ENCODE measurements at regions not wholly inside any gene's neighbourhood (a gene's known extent, or its start where the extent isn't known, plus 50 kb on each side); places are given as distances from the start of the nearest gene placed in this dataset.

DNA sequence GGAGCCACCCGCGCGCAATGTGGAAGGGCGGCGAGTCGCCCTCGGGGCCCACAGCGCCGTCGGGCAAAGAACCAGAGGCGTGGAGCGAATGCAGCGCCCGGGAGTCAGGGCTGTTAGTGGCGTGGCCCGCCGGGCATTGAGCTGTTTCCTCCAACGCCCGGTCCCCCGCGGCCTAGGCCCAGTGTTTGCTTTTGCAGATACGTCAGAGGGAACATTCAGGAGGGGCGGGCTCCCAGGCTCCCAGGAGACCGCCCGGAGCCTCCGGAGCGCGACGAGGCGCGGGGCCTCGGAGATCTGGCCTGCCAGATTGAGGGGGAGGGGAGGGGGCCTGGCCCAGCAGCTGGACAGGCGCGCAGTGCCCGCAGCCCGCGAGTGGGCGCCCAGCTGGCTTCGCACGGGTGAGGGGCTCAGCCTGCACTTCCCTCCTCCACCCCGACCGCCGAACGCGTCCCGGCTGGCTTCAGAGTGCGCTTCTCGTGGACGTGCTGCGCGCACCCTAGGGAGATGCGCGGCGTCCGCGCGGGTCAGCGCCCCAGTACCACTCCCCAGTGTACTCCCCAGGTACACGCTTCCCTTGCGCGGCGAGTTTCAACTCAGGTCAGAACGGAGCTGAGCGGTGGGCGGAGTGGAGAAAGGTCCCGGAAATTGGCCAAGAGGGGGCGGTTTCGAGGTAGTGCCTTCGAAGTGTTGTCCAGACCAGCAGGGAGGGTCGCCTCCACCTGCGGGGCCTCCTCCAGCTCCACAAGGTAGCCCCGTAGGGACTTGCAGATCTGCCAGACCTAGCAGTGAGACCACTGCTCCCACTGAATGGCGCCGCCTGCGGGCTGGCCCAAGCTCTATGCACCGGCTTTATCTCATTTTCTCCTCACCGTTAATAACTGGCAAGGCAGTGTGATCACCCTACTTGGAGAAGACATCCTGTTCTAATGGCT, 130.4 kb downstream of the TMEM174 start:
- Mint-ChIP-seq H3K4me3 (no peak overlapping the region), H3K36me3 (peaks cover 0 to 3% of the 10 kb centered on the region in 2 donors), H3K27me3 (peaks cover 78 to 99% of the 10 kb centered on the region in 2 donors), H3K27ac (peak overlapping the region; percentile 21), H3K9me3 (peaks cover 0 to 4% of the 10 kb centered on the region in 2 donors), H3K4me1 (peaks cover 22 to 35% of the 10 kb centered on the region in 2 donors)
- ATAC-seq (replicated peaks) = no peak
- DNase-seq = no peak

DNA sequence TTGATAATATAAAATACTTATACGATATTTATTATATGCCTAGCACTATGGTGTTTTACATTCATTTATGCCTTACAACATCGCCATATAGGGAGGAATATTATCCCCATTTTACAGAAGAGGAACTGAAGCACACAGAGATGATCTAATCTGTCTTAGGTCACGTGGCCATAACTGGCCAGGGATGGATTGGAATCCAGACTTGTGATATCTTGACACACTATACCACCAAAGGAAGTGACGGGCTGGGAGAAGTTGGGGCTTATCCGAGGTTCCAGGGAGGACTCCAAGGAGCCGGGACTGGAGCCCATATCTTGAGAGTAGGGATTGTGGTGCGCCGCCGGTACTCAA, 129.8 kb downstream of the TMEM174 start:
- DNase-seq (no peak), ATAC-seq (replicated peaks) (no peak)
- Mint-ChIP-seq H3K4me3 (peak overlapping the region in 1 of 2 donors; percentile 30), H3K9me3 (peaks cover 0 to 4% of the 10 kb centered on the region in 2 donors), H3K4me1 (peaks cover 22 to 36% of the 10 kb centered on the region in 2 donors), H3K27ac (peak overlapping the region; percentile 21), H3K36me3 (peaks cover 0 to 3% of the 10 kb centered on the region in 2 donors), H3K27me3 (peaks cover 76 to 98% of the 10 kb centered on the region in 2 donors)

DNA sequence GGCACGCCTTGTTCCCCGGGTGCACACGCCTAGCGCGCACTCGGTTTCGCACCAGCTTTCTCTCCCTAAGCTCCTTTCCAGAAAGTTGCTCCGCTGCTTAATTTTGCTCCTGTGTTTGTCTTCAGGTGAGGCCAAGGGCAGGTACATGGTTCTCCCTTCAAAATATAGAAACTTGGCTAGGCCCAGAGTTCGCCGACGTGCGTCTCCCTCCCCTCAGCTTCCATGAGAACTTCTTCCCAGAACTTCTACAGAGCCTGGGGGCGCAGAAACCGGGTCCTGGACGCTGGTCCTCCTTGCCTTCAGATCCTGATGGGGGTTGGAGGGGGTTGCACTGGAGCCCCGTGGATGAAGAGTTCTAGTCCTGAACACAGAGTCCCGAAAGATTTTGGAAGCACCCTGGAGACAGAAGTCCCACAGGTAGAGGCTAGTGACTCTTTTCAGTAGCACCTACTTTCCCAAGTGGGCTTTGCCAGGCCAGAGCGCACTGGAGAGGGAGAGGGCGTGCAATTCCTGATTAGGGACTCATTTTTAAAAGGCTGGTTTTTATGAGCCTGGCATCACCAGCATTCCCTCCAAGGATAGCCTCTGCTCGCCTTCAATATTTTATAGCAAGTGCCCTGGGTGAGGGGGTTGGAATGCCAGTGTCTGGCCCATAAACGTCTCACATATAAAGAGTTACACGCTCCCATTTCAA, 128.4 kb downstream of the TMEM174 start:
- H3K4me3 Mint-ChIP-seq = no peak overlapping the region
- H3K9me3 Mint-ChIP-seq = peaks cover 0 to 4% of the 10 kb centered on the region in 2 donors
- H3K27me3 Mint-ChIP-seq = peaks cover 76 to 98% of the 10 kb centered on the region in 2 donors
- no peak overlapping the region for H3K27ac Mint-ChIP-seq
- peaks cover 0 to 3% of the 10 kb centered on the region in 2 donors for H3K36me3 Mint-ChIP-seq
- peaks cover 22 to 36% of the 10 kb centered on the region in 2 donors for H3K4me1 Mint-ChIP-seq
- ATAC-seq (replicated peaks) = no peak
- DNase-seq = no peak

DNA sequence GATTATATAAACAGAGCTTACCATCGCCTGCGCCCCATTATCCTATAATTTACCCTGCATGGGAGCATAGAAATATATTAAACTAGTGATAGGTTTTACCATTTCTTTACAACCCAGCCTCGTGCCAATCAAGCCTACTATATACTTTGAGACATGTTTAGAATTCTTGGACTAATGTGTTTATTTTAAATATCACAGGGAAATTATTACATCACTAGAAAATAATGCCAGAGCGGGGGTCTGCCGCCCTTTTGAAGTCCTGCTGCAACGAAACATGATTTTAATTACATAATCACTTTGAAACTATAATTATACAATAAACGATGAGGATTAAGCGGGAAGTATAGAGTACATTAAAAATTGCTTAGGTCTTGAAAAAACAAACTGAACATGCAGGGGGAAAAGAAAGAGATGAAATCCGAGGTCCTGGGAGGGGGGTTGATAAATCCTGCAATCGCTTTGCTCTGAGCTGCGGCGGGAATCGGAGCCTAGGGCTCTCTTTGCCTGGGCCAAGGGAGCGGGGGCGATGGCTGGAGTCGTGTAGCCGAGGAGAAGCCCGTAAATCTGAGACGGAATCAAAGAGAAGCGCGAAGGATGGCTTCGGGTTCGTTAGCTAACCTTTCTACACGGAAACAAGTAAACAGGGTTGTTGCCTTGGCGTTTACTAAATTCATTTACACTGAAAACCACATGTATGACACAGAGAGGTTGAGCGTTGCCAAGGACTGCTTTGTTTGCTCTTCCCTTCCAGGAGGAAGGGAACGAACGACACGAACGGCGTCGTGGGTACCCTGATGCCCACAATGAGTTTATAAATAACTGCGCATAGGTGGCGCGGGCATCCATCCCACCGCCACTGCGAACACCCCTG, 127.6 kb downstream of the TMEM174 start:
- H3K4me3 Mint-ChIP-seq = peak overlapping the region in 1 of 2 donors; percentile 54
- peaks cover 75 to 98% of the 10 kb centered on the region in 2 donors for H3K27me3 Mint-ChIP-seq
- ATAC-seq (replicated peaks) (no peak), DNase-seq (no peak)
- H3K27ac Mint-ChIP-seq = no peak overlapping the region
- H3K4me1 Mint-ChIP-seq = peaks cover 22 to 36% of the 10 kb centered on the region in 2 donors
- peaks cover 0 to 3% of the 10 kb centered on the region in 2 donors for H3K36me3 Mint-ChIP-seq
- peaks cover 0 to 4% of the 10 kb centered on the region in 2 donors for H3K9me3 Mint-ChIP-seq

DNA sequence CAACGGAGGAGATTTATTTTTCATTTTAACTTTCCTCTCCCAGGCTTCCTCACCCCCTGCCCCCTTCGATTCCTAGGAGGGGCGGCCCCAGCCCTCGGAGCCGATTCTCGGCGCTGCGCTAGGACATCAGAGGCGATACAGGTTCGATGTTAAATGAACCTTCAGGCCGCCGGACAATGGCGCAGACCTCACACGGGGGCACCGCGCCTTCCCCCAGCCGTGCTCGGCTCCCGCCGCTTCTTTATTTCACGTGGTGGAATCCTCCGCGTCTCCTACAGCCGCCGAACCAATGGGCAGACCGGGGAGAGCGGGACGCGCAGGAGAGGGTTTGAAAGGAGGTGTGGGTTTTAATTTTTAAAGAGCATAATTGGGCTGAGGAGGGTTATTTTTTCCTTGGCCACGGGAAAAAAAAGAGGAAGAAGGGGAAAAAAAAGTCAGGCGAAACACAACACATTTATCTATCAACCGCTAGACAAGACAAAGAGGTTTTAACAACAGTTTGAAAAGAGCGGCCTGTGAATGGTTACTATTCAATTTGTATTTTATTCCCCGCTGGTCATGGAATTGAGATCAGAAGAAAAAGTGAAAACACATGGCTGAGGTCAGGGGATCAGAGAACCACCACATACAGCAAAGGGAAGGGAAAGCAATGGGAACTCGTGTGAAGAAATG, 126.8 kb downstream of the TMEM174 start:
- no peak for DNase-seq
- H3K27ac Mint-ChIP-seq = peak overlapping the region; percentile 90
- peaks cover 0 to 3% of the 10 kb centered on the region in 2 donors for H3K36me3 Mint-ChIP-seq

DNA sequence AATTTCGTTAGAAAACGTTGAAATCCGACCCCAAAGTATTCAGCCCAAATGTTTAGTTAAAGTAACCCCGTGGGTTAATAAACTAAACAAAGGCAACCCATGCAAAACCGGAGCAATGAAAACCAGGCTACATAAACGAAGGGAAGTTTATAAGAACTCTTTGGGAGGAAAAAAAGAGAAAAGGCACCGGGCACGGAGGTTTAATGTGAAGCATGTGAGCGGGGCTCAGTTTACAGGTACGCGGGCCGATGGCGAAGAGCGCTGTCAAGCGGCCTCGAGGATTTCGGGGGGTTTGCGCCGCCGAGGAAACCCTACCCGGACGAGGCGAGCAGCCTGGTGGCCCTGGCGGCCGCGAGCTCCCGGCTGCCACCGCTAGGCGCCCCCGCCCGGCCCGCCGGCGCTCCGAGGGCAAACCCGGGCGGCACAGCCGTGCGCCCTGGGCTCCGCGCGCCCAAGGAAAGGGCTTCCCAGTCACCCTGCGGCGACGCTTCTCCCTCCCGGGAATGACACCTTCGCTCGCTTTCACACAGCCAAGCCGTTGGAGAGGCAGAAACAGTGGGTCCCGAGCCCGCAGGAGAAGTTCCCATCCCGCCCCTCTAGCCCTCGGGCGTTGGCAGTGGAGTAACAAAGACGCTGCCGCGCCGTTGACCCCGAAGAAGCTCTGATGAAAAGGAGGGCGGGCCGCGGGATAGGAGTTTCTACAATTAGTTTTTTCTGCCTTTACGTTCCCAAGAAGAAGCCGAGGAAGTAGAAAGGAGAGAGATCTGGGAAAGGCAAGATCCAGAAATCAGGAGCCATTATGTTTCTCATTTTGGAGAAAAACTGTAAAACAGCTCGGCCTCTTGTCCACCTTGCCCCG, 126.0 kb downstream of the TMEM174 start:
- Mint-ChIP-seq H3K9me3 (peaks cover 0 to 3% of the 10 kb centered on the region in 2 donors), H3K36me3 (peaks cover 0 to 3% of the 10 kb centered on the region in 2 donors), H3K27me3 (peaks cover 81 to 98% of the 10 kb centered on the region in 2 donors), H3K27ac (peak overlapping the region; percentile 90), H3K4me3 (peak overlapping the region in 1 of 2 donors; percentile 63), H3K4me1 (peaks cover 22 to 33% of the 10 kb centered on the region in 2 donors)
- ATAC-seq (replicated peaks) (no peak), DNase-seq (no peak)

More for the DNA sequence above, 126.8 kb downstream of the TMEM174 start:
- H3K4me1 Mint-ChIP-seq = peaks cover 22 to 36% of the 10 kb centered on the region in 2 donors
- peaks cover 0 to 4% of the 10 kb centered on the region in 2 donors for H3K9me3 Mint-ChIP-seq
- H3K27me3 Mint-ChIP-seq = peaks cover 82 to 98% of the 10 kb centered on the region in 2 donors
- ATAC-seq (replicated peaks) = no peak
- H3K4me3 Mint-ChIP-seq = peak overlapping the region; percentile 45 to 63

DNA sequence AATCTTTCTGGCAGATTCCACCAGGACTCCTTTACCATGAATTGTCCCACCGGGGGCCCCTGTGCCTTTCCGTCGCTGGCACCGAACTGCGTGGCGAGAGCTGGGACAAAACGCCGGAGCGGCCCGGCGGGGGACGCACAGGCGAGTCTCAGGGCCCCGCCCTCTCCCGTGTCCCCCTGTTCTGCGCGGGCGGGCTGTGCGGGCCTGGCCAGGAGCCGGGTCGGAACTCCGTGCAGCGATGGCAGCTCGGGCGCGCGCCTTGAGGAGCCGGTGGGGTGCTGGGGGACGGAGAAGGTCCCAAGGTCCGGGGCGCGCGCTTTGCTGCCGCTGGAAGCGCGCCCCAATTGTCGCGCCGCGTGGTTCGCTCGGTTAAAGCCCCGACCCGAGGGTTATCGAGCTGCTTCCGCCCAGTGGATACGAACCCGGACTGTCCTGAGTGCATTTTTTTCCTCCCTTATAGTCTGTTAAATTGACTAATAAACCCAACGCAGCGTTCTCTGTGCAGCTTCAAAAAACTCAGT, 125.3 kb downstream of the TMEM174 start:
- peak overlapping the region in 1 of 2 donors; percentile 34 for H3K4me3 Mint-ChIP-seq
- ATAC-seq (replicated peaks) = no peak
- peaks cover 77 to 94% of the 10 kb centered on the region in 2 donors for H3K27me3 Mint-ChIP-seq

DNA sequence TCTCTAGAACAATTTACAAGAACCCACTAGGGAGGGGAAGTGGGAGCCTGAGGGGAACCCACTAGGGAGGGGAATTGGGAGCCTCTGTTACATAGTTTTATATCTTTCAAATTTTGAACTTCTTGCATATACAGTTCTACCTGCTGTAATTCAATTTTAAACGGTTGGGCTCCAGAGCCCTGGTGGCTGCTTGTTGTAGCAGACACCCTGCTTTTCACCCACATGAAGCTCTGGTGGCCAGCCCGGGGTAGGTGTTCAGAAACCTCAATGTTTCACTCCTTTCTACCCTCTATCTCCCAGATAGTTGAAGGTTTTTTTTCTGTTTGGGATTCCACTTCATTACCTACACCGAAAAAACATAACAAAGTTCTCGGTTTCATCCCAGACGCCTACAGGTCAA, 124.4 kb downstream of the TMEM174 start:
- Mint-ChIP-seq H3K4me3 (no peak overlapping the region), H3K9me3 (no peaks in the 10 kb centered on the region), H3K27ac (peak overlapping the region; percentile 48), H3K27me3 (peaks cover 72 to 91% of the 10 kb centered on the region in 2 donors), H3K4me1 (peaks cover 19 to 24% of the 10 kb centered on the region in 2 donors), H3K36me3 (no peaks in the 10 kb centered on the region)
- ATAC-seq (replicated peaks) (no peak), DNase-seq (no peak)

More for the DNA sequence above, 125.3 kb downstream of the TMEM174 start:
- Mint-ChIP-seq H3K36me3 (peaks cover 0 to 3% of the 10 kb centered on the region in 2 donors), H3K27ac (peak overlapping the region; percentile 72), H3K9me3 (peaks cover 0 to 2% of the 10 kb centered on the region in 2 donors), H3K4me1 (peaks cover 22 to 28% of the 10 kb centered on the region in 2 donors)
- DNase-seq = no peak

DNA sequence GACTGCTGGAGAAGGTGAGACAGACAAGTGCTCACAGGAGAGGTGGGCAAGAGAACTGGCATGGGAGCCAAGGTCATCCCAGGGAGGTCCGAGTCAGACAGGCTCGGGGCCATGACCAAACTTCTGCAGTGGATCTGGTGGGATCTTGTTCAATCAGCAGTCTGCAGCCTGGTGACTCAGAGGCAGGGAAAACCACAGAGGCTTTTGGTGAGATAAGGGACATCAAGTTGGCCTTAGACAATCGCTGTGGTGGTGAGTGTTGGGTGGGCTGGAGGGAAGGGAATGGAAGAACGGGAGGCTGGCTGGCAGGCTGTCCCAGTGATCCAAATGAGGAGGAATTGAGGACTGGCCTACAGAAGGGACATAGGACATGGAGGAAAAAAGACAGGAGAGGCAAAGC, 123.8 kb downstream of the TMEM174 start:
- DNase-seq (no peak), ATAC-seq (replicated peaks) (no peak)
- Mint-ChIP-seq H3K4me3 (no peak overlapping the region), H3K4me1 (peaks cover 16 to 24% of the 10 kb centered on the region in 2 donors), H3K27me3 (peaks cover 67 to 85% of the 10 kb centered on the region in 2 donors), H3K36me3 (no peaks in the 10 kb centered on the region), H3K9me3 (no peaks in the 10 kb centered on the region), H3K27ac (no peak overlapping the region)

DNA sequence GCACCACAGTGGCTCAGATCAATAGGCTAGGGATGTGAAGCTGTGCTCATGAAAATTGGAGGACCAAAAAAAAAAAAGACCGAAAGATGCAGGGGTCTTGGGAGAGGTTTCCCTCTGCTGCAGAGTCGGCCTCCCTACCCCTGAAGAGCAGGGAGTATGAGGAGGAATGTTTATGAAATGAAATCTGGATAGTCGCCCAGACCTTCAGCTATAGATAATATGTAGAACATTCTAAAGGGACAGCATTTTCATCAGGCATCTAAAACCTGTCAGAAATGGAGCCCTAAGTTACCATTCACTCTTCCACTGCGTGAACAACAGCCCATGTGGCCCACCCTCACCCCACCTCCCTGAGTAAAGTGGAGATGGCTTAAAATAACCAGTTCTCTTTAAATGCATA, 122.9 kb downstream of the TMEM174 start:
- DNase-seq (no peak), ATAC-seq (replicated peaks) (no peak)
- no peak overlapping the region for H3K4me3 Mint-ChIP-seq
- H3K9me3 Mint-ChIP-seq = no peaks in the 10 kb centered on the region
- H3K36me3 Mint-ChIP-seq = no peaks in the 10 kb centered on the region
- H3K4me1 Mint-ChIP-seq = peaks cover 16 to 24% of the 10 kb centered on the region in 2 donors
- peaks cover 66 to 85% of the 10 kb centered on the region in 2 donors for H3K27me3 Mint-ChIP-seq
- H3K27ac Mint-ChIP-seq = no peak overlapping the region

DNA sequence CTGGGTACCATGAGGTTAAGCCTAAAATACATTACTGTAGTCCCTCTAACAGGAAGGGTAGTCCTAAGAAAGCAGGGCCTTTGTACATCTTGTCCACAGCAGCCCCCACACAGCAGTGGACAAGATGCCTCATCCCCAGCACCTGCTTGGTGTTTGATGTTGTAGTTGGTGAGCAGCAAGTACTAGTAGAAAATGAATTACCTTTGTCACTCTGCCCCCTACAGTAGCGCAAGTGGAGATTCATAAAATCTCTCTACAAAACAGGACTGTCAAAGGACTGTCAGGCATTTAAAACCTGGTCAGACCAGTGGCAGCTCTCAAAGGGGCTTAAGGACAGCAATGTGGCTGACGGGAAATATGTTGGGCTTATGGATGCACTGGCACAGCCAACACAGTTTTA, 122.5 kb downstream of the TMEM174 start:
- H3K9me3 Mint-ChIP-seq = no peaks in the 10 kb centered on the region
- H3K27me3 Mint-ChIP-seq = peaks cover 66 to 85% of the 10 kb centered on the region in 2 donors
- no peak for DNase-seq
- H3K36me3 Mint-ChIP-seq = no peaks in the 10 kb centered on the region
- peak in 1 of 2 donors; percentile 51 for ATAC-seq (replicated peaks)
- H3K4me1 Mint-ChIP-seq = peaks cover 12 to 20% of the 10 kb centered on the region in 2 donors
- H3K4me3 Mint-ChIP-seq = no peak overlapping the region
- H3K27ac Mint-ChIP-seq = no peak overlapping the region

DNA sequence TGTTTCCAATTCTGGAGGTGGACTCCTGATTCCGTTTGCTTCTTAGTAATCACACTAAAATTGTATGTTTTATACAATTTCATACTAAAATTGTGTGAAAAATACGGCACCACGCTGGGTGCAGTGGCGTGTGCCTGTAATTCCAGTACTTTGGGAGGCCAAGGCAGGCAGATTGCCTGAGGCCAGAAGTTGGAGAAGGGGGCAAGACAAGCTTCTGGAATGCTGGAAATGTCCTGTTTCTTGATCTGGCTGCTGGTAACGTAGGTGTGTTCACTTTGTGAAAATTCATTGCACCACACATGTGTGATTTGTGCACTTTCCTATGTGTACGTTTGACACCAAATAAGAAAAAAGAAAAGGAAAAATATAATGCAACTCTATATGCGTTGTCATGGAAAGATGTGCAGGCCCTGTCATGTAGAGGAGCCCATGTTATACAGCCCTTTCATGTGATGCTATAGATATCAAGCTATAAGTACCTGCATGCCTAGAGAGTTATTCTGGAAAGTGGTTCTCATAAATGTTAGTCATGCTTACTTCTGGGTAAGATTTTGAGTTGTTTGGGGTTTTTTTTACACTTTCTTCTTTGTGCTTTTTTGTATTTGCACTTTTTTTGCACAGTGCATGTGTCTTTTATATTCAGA, 119.9 kb downstream of the TMEM174 start:
- ATAC-seq (replicated peaks) (no peak), DNase-seq (no peak)
- Mint-ChIP-seq H3K4me3 (no peak overlapping the region), H3K27ac (no peak overlapping the region), H3K4me1 (no peaks in the 10 kb centered on the region), H3K27me3 (peaks cover 62 to 74% of the 10 kb centered on the region in 2 donors), H3K9me3 (peaks cover 0 to 5% of the 10 kb centered on the region in 2 donors), H3K36me3 (no peaks in the 10 kb centered on the region)
